ENCODE measurements at regions not wholly inside any gene's neighbourhood (a gene's known extent, or its start where the extent isn't known, plus 50 kb on each side); places are given as distances from the start of the nearest gene placed in this dataset.

- H3K4me3 ChIP-seq (ENCODE audit: low read depth, low read length): no peak overlapping the region
- no peak for TF ChIP-seq CTCF (IDR thresholded peaks at IDR 0.05; ENCODE audit: insufficient read depth, low read depth, low read length, missing control alignments)
- DNase-seq (ENCODE audit: low read depth): no peak
Measured at GRCh38 chr9:106069241-106069640, 374.9 kb downstream of the TMEM38B start.

- no peak overlapping the region for H3K4me3 ChIP-seq (ENCODE audit: low read depth, low read length)
Measured at GRCh38 chr9:106072421-106072820, 378.1 kb downstream of the TMEM38B start.

GRCh38 chr9:106074006-106074405, 379.7 kb downstream of the TMEM38B start:
- no peak overlapping the region for H3K4me3 ChIP-seq (ENCODE audit: low read depth, low read length)
- DNase-seq (ENCODE audit: low read depth): no peak
- no peak for TF ChIP-seq CTCF (IDR thresholded peaks at IDR 0.05; ENCODE audit: insufficient read depth, low read depth, low read length, missing control alignments)

More at GRCh38 chr9:106072421-106072820, 378.1 kb downstream of the TMEM38B start:
- no peak for DNase-seq (ENCODE audit: low read depth)
- TF ChIP-seq CTCF (IDR thresholded peaks at IDR 0.05; ENCODE audit: insufficient read depth, low read depth, low read length, missing control alignments): no peak

GRCh38 chr9:106075236-106075959, 381.1 kb downstream of the TMEM38B start:
- no peak for TF ChIP-seq CTCF (IDR thresholded peaks at IDR 0.05; ENCODE audit: insufficient read depth, low read depth, low read length, missing control alignments)
- no peak overlapping the region for H3K4me3 ChIP-seq (ENCODE audit: low read depth, low read length)
- DNase-seq (ENCODE audit: low read depth): no peak

- no peak for TF ChIP-seq CTCF (IDR thresholded peaks at IDR 0.05; ENCODE audit: insufficient read depth, low read depth, low read length, missing control alignments)
- H3K4me3 ChIP-seq (ENCODE audit: low read depth, low read length): no peak overlapping the region
- DNase-seq (ENCODE audit: low read depth): no peak
Measured at GRCh38 chr9:106075960-106076327, 381.6 kb downstream of the TMEM38B start.

DNA sequence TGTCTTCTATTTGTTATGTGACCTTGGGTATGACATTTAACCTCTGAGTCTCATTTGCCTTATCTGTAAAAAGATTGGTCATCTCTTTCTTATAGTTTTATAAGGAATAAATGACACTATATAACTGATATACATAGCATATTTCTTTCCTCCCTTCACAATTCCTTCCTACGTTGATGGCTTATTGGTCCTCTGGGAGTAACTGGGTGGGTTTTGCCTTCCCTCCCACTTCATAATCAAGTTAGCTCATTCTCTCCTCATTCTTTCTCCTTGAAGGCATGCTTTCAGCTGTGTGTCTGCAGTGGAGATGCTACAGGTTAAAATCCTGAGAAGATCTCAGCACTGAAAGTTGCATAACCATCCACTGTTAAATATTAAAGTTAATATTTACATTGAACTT, 382.4 kb downstream of the TMEM38B start:
- no peak for TF ChIP-seq CTCF (IDR thresholded peaks at IDR 0.05; ENCODE audit: insufficient read depth, low read depth, low read length, missing control alignments)
- DNase-seq (ENCODE audit: low read depth): no peak
- H3K4me3 ChIP-seq (ENCODE audit: low read depth, low read length): no peak overlapping the region

DNA sequence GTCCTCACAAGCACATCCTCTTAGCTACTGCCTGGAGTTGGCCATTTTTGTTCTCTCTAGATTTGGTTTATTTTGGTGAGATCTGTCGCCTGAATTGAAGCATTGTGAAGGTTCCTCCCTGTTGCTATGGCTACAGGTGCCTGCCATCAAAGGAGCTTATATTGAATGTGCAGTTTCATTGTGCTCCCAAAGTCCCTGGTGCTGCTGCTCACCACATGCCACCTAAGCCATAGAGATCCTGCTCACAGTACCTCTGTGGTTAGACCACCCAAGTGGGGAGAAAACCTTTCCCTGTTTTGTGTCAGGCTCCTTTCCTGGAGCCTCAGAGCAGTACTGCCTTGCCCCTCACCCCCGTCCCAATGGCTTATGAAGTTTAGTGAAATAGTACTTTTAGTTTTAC, 383.4 kb downstream of the TMEM38B start:
- no peak for DNase-seq (ENCODE audit: low read depth)
- no peak for TF ChIP-seq CTCF (IDR thresholded peaks at IDR 0.05; ENCODE audit: insufficient read depth, low read depth, low read length, missing control alignments)
- no peak overlapping the region for H3K4me3 ChIP-seq (ENCODE audit: low read depth, low read length)

Data from GM12865 (cell line).